ELF-1 (cell line): ENCODE measurements at regions not wholly inside any gene's neighbourhood (a gene's known extent, or its start where the extent isn't known, plus 50 kb on each side); places are given as distances from the start of the nearest gene placed in this dataset.

Experiments
- DNase-seq: peaks from one replicate; pipeline ENCODE4 v3.0.0-alpha.2; 2016; ENCODE audit warnings: low read depth, low spot score

DNA sequence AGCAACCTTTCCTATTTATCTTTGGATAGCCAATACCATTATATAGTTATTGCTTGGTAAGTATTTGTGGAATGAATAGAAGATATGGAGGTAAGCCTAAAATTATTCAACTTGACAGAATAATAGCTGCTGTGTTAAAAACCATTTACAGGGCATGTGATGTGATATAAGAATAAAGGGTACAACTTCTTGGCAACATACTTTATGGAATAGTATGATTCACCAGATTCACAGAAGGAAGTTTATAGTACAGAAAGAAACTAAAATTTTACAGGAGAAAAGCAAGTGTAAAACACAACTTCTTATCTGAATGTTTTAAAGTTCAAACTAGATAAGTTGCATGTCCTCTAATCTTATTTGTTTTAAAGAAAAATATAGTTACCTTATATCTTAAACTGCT, 186.4 kb upstream of the ZRANB2 start:
- no peak for DNase-seq

GRCh38 chr1:71264039-71264438, 183.2 kb upstream of the ZRANB2 start:
- DNase-seq = no peak

- no peak for DNase-seq
These were observed 182.1 kb upstream of the ZRANB2 start for GRCh38 chr1:71262970-71263369.

DNA sequence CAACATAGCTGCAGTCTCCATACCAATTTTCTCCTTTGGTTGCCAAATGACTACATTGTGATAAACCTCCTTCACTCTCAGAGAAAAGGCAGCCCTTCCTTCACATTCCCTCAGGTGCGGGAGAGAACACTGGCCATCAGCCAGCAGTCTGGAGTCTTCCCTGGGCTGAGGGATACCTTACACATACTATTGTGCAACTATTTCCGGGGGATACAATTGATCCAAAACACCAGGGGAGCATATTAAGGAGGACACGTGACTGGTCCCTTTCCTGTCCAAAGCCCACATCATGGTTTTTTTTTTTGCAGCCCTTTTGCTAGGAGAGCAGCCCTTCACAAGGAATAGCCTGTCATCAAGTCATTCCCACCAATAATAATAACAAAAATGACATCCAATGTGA, 172.1 kb upstream of the ZRANB2 start:
- no peak for DNase-seq

DNA sequence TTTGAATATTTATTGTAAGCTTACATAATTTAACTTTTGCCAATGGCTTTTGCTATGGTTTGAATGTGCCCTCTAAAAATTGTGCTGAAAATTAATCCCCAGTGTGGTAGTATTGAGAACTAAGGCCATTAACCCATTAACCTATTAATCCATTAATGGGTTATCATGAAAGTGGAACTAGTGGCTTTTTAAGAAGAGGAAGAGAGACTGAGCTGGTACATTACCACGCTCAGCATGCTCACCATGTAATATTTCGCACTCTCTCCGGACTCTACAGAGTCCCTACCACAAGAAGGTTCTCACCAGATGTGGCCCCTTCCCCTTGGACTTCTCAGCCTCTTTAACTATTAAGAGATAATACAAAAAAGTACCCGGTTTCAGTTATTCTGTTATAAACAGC, 164.4 kb upstream of the ZRANB2 start:
- no peak for DNase-seq

DNA sequence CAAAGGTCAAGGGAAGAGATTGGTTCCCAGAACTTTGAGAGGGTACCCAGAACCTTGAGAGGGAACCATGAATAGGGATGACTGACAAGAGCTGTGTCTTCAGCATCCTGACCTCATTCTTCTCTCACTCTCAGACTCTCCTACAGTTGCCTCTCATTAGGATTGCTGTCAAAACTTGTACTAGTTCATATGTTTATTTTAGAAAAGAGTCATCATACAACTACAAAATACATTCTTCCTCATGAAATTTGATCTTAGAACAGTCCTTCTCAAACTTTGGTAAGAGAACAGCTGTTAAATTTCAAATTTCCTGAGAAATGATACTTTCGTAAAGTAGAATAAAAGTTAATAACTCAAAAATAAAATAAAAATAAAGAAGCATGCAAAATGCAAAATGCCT, 161.4 kb upstream of the ZRANB2 start:
- DNase-seq = no peak

DNA sequence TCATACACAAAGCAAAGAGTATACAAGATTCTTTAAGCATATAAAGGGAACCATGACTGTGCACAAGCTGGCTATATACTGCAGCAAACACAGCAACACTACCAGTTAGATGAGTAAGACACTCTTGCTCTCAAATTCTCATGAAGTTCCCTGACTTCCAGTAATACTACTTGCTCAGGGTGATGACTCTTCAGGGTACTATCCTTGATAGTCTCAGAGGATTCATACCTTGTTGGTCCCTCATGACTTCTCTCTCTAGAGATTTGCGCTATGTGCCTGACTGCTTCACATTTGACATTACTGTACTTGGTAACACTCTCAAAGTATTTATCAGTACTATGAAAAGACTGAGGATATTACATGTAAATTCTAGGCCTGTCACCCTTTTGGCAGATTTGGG, 159.8 kb upstream of the ZRANB2 start:
- no peak for DNase-seq

DNA sequence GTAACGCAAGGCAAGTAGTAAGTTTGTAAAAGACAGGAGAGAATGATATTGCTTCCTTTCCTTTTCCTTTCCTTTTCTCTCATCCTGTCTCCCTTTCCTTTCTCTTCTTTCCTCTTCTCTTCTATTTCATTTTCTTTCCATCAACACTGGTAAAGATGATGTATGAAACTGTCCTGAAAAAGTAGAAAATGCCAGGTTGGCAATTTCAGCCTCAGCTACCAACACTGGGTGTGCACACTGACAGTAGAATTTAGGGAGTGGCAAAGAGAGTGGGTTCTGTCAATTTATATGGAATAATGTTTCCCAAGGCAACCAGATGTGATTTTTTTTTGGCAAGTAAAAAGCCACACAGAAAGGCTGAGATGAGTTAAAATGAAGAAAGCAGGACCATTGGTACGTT, 155.7 kb upstream of the ZRANB2 start:
- DNase-seq = no peak

- no peak for DNase-seq
These were observed 152.8 kb upstream of the ZRANB2 start for GRCh38 chr1:71233645-71234044.

DNA sequence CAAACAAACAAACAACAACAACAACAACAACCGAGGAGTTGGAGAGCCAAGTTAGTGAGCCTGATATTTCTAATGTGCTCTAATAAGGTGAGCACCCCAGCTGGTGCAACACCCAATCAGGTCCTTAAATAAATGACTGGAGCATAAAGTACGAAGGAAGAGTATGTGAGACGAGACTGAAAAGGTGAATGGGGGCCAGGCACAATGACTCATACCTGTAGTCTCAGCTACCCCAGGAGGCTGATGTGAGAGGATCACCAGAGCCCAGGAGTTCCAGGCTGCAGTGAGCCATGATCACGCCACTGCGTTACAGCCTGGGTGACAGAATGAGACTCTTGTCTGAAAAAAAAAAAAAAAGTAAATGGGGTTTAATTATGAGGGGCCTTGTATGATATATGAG, 152.0 kb upstream of the ZRANB2 start:
- DNase-seq = no peak

DNA sequence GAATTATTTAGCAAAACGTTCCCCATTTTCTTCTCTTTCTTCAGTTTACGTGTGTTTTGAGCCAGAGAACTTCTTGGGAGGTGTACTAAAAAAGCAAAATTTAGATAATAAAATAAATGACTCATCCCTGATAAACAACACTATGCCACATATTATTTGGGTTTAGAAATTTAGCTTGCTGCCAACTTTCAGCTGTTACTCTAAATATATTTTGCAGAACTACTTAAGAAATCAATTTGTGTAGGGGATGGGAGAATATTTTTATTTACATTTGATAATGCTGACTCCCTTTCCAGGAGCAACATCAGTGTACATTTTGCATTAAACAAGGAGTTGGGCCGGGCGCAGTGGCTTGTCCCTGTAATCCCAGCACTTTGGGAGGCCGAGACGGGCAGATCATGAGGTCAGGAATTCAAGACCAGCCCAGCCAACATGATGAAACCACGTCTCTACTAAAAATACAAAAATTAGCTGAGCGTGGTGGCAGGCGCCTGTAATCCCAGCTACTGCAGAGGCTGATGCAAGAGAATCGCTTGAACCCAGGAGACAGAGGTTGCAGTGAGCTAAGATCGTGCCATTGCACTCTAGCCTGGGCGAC, 151.4 kb upstream of the ZRANB2 start:
- DNase-seq = no peak

GRCh38 chr1:71231751-71232150, 150.9 kb upstream of the ZRANB2 start:
- DNase-seq = no peak

DNA sequence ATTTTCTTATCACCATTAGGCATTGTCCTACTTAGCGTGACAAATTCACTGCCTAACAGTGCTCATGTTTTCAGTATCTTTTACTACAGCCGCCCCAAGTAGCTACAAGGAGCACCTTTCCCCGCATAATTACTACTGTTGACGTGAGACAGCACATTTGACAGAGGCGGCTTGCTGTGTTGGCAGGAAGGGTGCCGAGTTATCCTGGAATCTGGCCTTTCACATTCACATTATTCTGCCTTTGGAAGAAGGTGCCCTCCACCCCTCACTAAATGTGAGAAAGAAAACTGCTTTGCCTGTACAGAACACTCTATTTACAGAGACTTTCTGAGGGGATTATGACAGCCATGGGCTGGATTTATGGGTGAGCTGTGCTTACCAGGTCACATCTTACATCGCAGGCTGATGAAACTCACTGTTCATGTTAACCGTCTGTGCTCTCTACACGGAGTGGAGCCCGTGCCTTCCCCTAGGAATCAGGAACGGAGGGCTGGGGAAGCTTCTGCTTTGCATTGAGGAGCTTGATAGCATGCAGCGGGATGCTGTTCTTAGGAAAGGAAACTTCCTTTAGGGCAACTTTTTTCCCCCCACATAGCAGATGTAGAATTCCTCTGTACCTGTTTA, 148.0 kb upstream of the ZRANB2 start:
- peak; percentile 15 for DNase-seq

DNA sequence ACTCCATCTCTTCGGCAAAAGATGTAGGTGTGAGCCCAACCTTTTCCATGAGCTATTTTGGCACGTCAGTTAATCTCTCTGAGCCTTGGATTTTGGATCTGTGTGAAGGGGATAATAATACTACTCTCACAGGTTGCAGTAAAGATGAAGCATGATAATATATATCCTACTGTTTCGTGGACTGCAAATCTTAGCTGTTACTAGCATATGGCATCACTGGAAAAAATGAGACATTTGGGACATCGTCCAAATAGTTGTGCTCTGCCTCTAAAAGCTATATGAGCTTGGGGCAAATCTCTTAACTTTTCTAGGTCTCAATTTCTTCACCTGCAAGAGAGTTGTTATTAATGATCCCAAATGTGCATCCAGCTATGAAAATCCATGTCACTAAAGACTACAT, 147.4 kb upstream of the ZRANB2 start:
- DNase-seq = no peak

GRCh38 chr1:71224741-71225377, 144.0 kb upstream of the ZRANB2 start:
- DNase-seq = no peak

- no peak for DNase-seq
These were observed 143.0 kb upstream of the ZRANB2 start for GRCh38 chr1:71223641-71224340.

- DNase-seq = no peak
These were observed 141.8 kb upstream of the ZRANB2 start for GRCh38 chr1:71222668-71223067.

DNA sequence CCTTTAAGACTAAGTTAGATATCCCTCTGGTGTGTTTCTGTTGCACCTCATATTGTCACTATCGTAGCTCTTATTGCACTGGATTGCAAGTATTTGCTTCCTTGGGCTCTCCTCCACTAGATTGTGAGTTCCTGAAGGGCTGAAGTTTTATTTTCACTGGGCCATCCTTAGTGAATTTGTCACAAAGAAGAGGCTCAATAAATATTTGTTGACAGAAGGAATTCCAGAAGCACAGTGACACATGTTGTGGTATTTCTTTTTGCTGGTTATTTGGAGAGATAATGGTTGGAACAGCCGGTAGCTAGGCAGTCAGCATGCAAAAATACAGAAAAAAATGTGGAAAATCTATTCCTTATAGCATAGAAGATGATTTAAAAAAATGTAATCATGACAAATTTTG, 129.9 kb upstream of the ZRANB2 start:
- DNase-seq = no peak

GRCh38 chr1:71203241-71203640, 122.4 kb upstream of the ZRANB2 start:
- DNase-seq = no peak

DNA sequence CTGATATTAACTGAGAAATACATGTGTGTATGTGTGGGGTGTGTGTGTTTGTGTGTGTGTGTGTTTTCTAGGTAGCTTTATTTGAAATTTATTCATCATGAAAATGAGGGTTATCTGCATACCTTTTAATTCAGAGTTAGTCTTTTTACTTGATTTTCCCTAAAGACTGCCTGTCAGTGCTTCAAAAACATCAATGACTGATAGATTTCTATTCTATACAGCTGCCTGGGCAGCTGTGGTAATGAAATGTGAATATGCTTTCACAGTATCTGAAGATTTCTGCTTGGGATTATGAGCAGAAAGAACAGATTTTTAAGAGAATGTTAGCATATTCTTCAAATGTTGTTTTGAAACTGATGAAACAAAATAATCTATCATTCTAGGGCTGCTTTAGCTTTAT, 119.7 kb upstream of the ZRANB2 start:
- DNase-seq = no peak

DNA sequence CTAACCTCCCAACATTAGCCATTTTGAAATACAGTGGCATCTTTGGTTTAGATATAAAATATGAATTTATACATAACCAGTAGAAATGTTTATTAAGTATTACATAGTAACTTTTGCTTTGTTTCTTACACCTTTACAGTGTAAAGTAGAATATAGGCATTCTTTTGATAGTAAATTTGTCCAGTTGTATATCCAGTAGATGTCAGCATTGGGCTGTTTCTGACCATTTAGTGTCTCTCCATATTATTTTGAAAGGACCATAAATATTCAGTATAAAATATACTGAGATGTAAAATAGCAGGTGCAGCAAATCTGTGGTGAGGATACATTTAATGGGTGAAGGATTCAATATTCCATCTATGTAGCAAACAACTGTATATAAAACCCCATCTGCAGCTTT, 115.8 kb upstream of the ZRANB2 start:
- no peak for DNase-seq

- no peak for DNase-seq
These were observed 112.3 kb upstream of the ZRANB2 start for GRCh38 chr1:71193153-71193552.

DNA sequence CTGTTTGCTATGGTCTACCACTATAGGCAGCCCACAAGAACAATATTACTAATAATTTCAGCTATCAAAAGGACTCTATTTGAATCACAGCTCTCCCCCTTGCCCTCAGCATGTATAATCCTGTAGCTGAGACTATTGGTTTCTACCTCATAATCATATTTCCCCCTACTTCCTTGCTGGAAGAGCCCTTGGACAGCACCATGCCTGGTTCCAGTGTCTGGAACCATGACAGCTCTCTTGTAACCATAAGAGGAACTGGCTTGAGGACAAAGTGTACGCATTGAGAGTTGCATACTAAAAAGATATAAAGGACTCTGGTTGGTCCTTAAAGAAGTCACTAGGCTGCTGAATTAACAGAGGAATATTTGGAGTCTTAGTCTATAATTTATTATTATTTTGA, 110.7 kb upstream of the ZRANB2 start:
- DNase-seq = no peak
